ENCODE measurements at regions not wholly inside any gene's neighbourhood (a gene's known extent, or its start where the extent isn't known, plus 50 kb on each side); places are given as distances from the start of the nearest gene placed in this dataset.

DNA sequence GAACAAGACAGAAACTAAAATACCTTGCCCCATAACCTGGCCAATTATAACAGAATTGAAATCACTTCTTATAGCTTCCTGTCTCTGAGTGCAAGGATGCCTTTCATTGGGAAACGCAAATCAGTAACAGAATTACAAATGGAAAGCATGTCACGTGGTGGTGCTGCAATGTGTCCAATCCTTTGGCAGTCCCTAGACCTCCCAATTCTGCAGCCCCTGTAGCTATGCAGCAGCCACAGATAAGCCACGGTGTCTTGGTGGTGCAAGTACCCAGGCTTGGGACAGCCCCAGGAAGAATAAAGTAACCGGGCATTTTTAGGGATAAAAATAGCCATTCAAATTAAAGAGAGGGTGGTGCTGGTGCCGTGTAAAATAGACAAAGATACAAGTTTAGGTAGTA, 134.6 kb upstream of the CCN2 start:
- TF ChIP-seq, protein P1, sequence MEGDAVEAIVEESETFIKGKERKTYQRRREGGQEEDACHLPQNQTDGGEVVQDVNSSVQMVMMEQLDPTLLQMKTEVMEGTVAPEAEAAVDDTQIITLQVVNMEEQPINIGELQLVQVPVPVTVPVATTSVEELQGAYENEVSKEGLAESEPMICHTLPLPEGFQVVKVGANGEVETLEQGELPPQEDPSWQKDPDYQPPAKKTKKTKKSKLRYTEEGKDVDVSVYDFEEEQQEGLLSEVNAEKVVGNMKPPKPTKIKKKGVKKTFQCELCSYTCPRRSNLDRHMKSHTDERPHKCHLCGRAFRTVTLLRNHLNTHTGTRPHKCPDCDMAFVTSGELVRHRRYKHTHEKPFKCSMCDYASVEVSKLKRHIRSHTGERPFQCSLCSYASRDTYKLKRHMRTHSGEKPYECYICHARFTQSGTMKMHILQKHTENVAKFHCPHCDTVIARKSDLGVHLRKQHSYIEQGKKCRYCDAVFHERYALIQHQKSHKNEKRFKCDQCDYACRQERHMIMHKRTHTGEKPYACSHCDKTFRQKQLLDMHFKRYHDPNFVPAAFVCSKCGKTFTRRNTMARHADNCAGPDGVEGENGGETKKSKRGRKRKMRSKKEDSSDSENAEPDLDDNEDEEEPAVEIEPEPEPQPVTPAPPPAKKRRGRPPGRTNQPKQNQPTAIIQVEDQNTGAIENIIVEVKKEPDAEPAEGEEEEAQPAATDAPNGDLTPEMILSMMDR (IDR thresholded peaks at IDR 0.05; ENCODE audit: low read depth, low read length), result no peak

DNA sequence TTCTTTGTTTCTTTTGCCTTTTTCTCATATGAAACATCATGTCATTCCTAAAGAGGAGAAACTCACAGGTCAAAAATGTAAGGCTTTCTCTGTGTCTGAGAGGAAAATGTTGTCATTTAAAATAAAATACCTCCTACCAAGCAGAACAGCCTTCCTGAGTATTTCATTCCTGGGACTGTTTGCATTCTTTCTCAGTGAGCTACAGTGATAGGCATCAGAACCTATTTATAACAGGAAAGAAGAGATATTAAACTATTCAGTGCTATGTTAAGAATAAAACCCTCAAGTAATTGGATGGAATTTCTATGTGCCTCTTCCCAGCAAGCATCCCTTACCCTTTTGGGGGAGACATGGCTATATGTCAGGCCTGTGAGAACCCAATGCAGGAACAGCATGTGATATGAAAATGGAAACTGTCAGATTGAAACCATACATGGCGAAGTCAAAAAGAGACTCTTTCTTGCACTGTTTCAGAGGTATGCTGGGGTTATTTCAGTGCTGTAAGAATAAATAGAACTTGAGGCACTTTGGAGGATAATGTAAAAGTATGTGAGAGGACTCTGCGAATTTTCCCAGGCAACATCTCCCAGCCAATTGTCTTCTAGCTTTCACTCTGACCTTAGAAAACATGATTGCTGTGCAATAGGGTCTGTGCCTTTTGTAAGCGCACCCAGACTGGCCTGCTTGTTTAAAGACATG, 133.8 kb upstream of the CCN2 start:
- peak; percentile 86 for DNase-seq (ENCODE audit: extremely low read depth, low read depth)
- TF ChIP-seq, protein P1 (IDR thresholded peaks at IDR 0.05; ENCODE audit: low read depth, low read length), result no peak

More for the DNA sequence above, 134.6 kb upstream of the CCN2 start:
- no peak for DNase-seq (ENCODE audit: extremely low read depth, low read depth)

DNA sequence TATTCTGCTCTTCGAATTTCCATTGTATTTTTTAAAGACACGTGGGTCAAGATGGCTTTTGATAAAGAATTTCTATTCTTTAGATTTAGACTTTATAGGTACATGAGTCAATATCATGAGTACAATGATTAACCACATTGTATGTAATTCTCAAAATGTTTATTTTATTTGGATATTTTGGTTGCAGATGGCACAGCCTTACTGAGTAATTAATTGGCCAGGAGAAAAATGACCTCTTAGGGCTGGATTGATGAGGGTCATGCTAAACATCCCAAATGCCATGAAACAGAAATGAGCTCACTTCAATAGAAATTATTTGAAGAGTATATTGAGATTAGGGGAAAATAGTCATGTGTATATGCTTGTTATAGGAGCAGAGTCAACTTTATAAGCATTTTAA, 131.2 kb upstream of the CCN2 start:
- DNase-seq (ENCODE audit: extremely low read depth, low read depth), result no peak
- TF ChIP-seq, protein P1 (IDR thresholded peaks at IDR 0.05; ENCODE audit: low read depth, low read length), result no peak

DNA sequence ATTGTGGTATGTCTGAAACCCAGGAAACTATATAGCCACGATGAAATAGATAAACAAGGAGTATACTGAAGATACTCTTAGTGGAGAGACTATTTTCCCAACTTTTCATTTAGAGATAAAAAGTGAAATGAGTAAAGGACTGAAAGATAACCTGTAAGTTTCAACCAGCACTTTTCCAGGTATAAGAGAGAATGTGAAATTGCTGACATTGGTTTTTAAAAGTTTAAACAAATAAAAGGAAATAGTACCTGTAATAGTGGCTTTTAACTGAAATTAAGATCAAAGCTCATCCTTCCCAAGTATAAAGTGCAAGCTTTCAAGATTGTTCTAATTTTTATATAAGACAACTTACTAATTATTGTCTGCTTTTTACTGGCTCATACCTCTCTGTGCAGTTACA, 130.2 kb upstream of the CCN2 start:
- DNase-seq (ENCODE audit: extremely low read depth, low read depth), result no peak
- TF ChIP-seq, protein P1 (IDR thresholded peaks at IDR 0.05; ENCODE audit: low read depth, low read length), result no peak

DNA sequence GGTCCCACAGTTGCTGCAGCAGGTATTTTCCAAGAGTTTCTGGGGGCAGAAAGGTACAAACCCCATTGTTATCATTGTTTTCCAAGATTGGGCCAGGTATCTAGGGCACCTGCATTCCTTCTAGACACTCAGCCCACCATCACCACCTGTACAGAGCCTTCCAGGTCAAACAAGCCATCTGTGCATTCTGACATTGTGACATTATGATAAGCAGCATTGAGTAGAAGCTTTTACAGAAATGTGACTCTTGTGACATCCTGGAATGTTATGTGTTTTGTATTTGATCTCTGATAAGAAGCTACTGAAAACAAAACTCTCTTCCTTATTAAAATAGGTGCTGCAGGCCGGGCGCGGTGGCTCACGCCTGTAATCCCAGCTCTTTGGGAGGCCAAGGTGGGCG, 128.1 kb upstream of the CCN2 start:
- TF ChIP-seq, protein P1 (IDR thresholded peaks at IDR 0.05; ENCODE audit: low read depth, low read length), result no peak
- no peak for DNase-seq (ENCODE audit: extremely low read depth, low read depth)

DNA sequence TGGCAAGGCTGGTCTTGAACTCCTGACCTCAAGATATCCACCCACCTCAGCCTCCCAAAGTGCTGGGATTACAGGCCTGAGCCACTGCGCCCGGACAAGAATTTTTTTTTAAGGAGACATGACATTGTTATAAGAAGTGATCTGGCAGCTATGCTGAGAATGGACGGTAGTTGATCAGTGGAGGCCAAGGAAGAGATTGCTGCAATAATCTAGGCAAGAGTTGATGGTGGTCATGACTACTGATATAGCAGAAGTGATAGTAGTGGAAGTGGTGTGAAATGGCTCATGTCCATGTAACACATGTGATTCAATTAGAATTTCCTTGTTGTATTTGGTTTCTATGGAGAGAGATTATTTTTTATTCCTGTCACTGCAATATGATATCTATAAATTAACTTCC, 125.3 kb upstream of the CCN2 start:
- no peak for DNase-seq (ENCODE audit: extremely low read depth, low read depth)
- TF ChIP-seq, protein P1 (IDR thresholded peaks at IDR 0.05; ENCODE audit: low read depth, low read length), result no peak

DNA sequence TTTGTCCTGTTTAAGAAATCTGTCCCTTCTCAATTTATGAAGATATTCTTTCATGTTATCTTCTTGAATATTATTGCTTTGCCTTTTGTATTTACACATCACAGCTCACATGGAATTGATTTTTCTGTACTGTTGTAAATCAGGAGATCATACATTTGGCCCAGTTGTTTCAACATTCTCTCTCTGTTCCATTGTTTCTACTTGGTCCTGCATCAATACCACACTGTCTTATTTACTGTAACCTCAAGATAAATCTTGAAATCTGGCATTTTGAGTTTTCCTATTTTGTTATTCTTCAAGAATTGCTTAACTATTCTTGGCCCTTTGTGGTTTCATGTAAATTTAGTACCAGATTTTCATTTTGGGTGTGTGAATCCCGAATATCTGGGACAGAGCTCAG, 121.7 kb upstream of the CCN2 start:
- TF ChIP-seq, protein P1 (IDR thresholded peaks at IDR 0.05; ENCODE audit: low read depth, low read length), result no peak
- DNase-seq (ENCODE audit: extremely low read depth, low read depth), result no peak
